Neural progenitor cell (in vitro differentiated cells): ENCODE measurements at regions not wholly inside any gene's neighbourhood (a gene's known extent, or its start where the extent isn't known, plus 50 kb on each side); places are given as distances from the start of the nearest gene placed in this dataset.

Experiments used
- DNase-seq: peaks from one replicate; pipeline ENCODE4 v3.0.0-alpha.2; 2016; ENCODE audit warnings: low spot score
- H2AFZ ChIP-seq: fragments of 200-600 bp; sonication (generic); replicated peaks from 2 replicates; pipeline ENCODE4 v1.6.1; 2016; ENCODE audit warnings: antibody characterized with exemption
- H3F3A ChIP-seq: fragments of 200-600 bp; sonication (generic); 2 replicates; pipeline ENCODE4 v1.6.1; 2016; ENCODE audit warnings: antibody characterized with exemption, low read depth
- H3K27ac ChIP-seq: fragments of 200-600 bp; sonication (generic); 2 replicates; pipeline ENCODE4 v1.5.1; 2016; ENCODE audit warnings: mild to moderate bottlenecking
- H3K27me3 ChIP-seq: fragments of 200-600 bp; sonication (generic); 2 replicates; pipeline ENCODE4 v1.6.1; 2016; ENCODE audit warnings: mild to moderate bottlenecking, moderate library complexity
- H3K36me3 ChIP-seq: fragments of 200-600 bp; sonication (generic); 2 replicates; pipeline ENCODE4 v1.5.1; 2016
- H3K4me1 ChIP-seq: fragments of 200-600 bp; sonication (generic); 2 replicates; pipeline ENCODE4 v1.6.1; 2016; ENCODE audit warnings: mixed run types
- H3K4me2 ChIP-seq: fragments of 200-600 bp; sonication (generic); 2 replicates; pipeline ENCODE4 v1.6.1; 2016
- H3K4me3 ChIP-seq: fragments of 200-600 bp; sonication (generic); 2 replicates; pipeline ENCODE4 v1.5.1; 2016
- H3K79me2 ChIP-seq: fragments of 200-600 bp; sonication (generic); 2 replicates; pipeline ENCODE4 v1.6.1; 2016; ENCODE audit warnings: low read depth
- H3K9ac ChIP-seq: fragments of 200-600 bp; sonication (generic); 2 replicates; pipeline ENCODE4 v1.6.1; 2016
- H3K9me3 ChIP-seq: fragments of 200-600 bp; sonication (generic); 2 replicates; pipeline ENCODE4 v1.5.1; 2016; ENCODE audit warnings: low read depth
- H4K20me1 ChIP-seq: fragments of 200-600 bp; sonication (generic); 2 replicates; pipeline ENCODE4 v1.6.1; 2016; ENCODE audit warnings: low read depth
- H3K27ac Mint-ChIP-seq: 3 replicates; pipeline ENCODE4 v1.8.0; 2021; ENCODE audit warnings: mixed read lengths
- H3K27me3 Mint-ChIP-seq: 2 replicates; pipeline ENCODE4 v1.8.0; 2022; ENCODE audit warnings: low read depth, mild to moderate bottlenecking, inconsistent platforms, moderate library complexity, mixed read lengths; ENCODE audit not compliant: insufficient read depth
- H3K36me3 Mint-ChIP-seq: 3 replicates; pipeline ENCODE4 v1.8.0; 2021; ENCODE audit warnings: mixed read lengths
- H3K4me1 Mint-ChIP-seq: 3 replicates; pipeline ENCODE4 v1.8.0; 2021; ENCODE audit warnings: mixed read lengths
- H3K4me3 Mint-ChIP-seq: 3 replicates; pipeline ENCODE4 v1.8.0; 2021; ENCODE audit warnings: mild to moderate bottlenecking, moderate library complexity, mixed read lengths
- H3K9me3 Mint-ChIP-seq: 3 replicates; pipeline ENCODE4 v1.8.0; 2020; ENCODE audit warnings: mixed read lengths
- CTCF ChIP-seq: fragments of 200-600 bp; sonication (generic); IDR thresholded peaks from 2 replicates; pipeline ENCODE4 v1.5.1; 2017; ENCODE audit warnings: antibody characterized with exemption, mild to moderate bottlenecking
- EZH2 ChIP-seq: fragments of 200-600 bp; sonication (generic); IDR thresholded peaks from 2 replicates; pipeline ENCODE4 v1.6.1; 2017; ENCODE audit warnings: antibody characterized with exemption, mild to moderate bottlenecking, moderate library complexity
- EZH2phosphoT487 ChIP-seq: fragments of 200-600 bp; sonication (generic); IDR thresholded peaks from 2 replicates; pipeline ENCODE4 v1.6.1; 2017; ENCODE audit warnings: antibody characterized with exemption

GRCh38 chr10:108852211-108852610, 1071.1 kb downstream of the XPNPEP1 start:
- Mint-ChIP-seq H3K27me3 (no peaks in the 10 kb centered on the region), H3K9me3 (no peaks in the 10 kb centered on the region), H3K36me3 (no peaks in the 10 kb centered on the region), H3K4me1 (no peaks in the 10 kb centered on the region), H3K27ac (no peak overlapping the region), H3K4me3 (no peak overlapping the region)
- H3K4me1 ChIP-seq = peaks cover 5% of the 10 kb centered on the region
- H3K9ac ChIP-seq = no peak overlapping the region
- TF ChIP-seq EZH2phosphoT487 = no peak
- TF ChIP-seq EZH2 = no peak
- no peak for TF ChIP-seq CTCF
- no peak overlapping the region for H3K27ac ChIP-seq
- no peak overlapping the region for H2AFZ ChIP-seq
- no peak overlapping the region for H3K4me2 ChIP-seq
- H3K9me3 ChIP-seq = no peaks in the 10 kb centered on the region
- no peak overlapping the region for H3K4me3 ChIP-seq
- no peak for DNase-seq
- H3K27me3 ChIP-seq = no peaks in the 10 kb centered on the region
- H3F3A ChIP-seq = no peaks in the 10 kb centered on the region
- H4K20me1 ChIP-seq = no peaks in the 10 kb centered on the region
- H3K79me2 ChIP-seq = no peaks in the 10 kb centered on the region
- no peaks in the 10 kb centered on the region for H3K36me3 ChIP-seq

DNA sequence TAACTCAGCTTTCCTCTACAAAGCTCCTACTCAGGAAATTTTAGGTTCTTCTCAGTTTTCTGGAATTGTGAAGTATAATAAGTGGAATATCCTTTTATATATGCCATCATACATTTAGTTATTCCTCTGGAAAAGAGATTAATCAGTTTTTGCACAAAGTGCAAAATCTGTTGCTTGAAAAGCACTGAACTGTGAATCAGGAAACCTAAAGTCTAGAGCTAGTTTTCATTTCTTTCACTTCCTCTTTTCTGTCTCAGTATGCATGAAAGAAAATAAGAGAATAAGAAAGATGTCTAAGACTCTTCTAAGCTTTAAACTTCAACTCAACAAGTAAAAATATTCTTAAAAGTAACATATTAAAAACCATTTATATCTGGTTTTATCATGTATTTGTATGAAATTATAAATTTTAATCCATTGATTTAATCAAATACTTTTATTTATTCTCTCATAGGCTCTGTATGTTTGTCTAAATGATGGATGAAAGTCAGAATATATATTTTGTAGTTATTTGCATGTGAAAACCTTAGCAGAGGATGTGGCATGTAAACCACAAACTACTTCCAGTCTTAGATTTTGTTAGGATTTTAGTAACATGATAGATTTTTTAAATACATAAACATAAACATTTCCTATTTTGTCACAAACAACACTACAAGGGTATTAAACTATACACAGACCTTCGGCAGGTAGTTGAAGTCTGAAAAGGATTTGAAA, 1073.0 kb downstream of the XPNPEP1 start:
- Histone ChIP-seq H3F3A (no peaks in the 10 kb centered on the region), H4K20me1 (no peaks in the 10 kb centered on the region), H3K36me3 (no peaks in the 10 kb centered on the region), H2AFZ (no peak overlapping the region), H3K79me2 (no peaks in the 10 kb centered on the region), H3K4me3 (no peak overlapping the region), H3K27ac (no peak overlapping the region), H3K4me1 (peaks cover 5% of the 10 kb centered on the region), H3K4me2 (no peak overlapping the region), H3K9ac (no peak overlapping the region), H3K9me3 (no peaks in the 10 kb centered on the region), H3K27me3 (no peaks in the 10 kb centered on the region)
- no peak for TF ChIP-seq EZH2phosphoT487
- no peak for TF ChIP-seq CTCF
- TF ChIP-seq EZH2 = no peak
- H3K27ac Mint-ChIP-seq = no peak overlapping the region
- no peaks in the 10 kb centered on the region for H3K27me3 Mint-ChIP-seq
- H3K4me3 Mint-ChIP-seq = no peak overlapping the region
- no peaks in the 10 kb centered on the region for H3K9me3 Mint-ChIP-seq
- DNase-seq = no peak
- no peaks in the 10 kb centered on the region for H3K36me3 Mint-ChIP-seq
- no peaks in the 10 kb centered on the region for H3K4me1 Mint-ChIP-seq

- no peaks in the 10 kb centered on the region for H3K27me3 Mint-ChIP-seq
- H3K36me3 Mint-ChIP-seq = no peaks in the 10 kb centered on the region
- no peak overlapping the region for H2AFZ ChIP-seq
Observed at GRCh38 chr10:108849688-108850087, 1073.6 kb downstream of the XPNPEP1 start.

More at GRCh38 chr10:108849688-108850087, 1073.6 kb downstream of the XPNPEP1 start:
- peaks cover 3% of the 10 kb centered on the region for H3K9me3 ChIP-seq
- no peaks in the 10 kb centered on the region for H3F3A ChIP-seq
- no peaks in the 10 kb centered on the region for H3K27me3 ChIP-seq
- no peak for TF ChIP-seq CTCF
- no peak for TF ChIP-seq EZH2
- TF ChIP-seq EZH2phosphoT487 = no peak
- H3K4me3 ChIP-seq = no peak overlapping the region
- H3K27ac ChIP-seq = no peak overlapping the region
- no peaks in the 10 kb centered on the region for H3K36me3 ChIP-seq
- Mint-ChIP-seq H3K4me3 (no peak overlapping the region), H3K9me3 (no peaks in the 10 kb centered on the region), H3K27ac (no peak overlapping the region), H3K4me1 (no peaks in the 10 kb centered on the region)
- H3K9ac ChIP-seq = no peak overlapping the region
- no peaks in the 10 kb centered on the region for H3K79me2 ChIP-seq
- peaks cover 5% of the 10 kb centered on the region for H3K4me1 ChIP-seq
- no peak for DNase-seq
- H4K20me1 ChIP-seq = no peaks in the 10 kb centered on the region
- H3K4me2 ChIP-seq = no peak overlapping the region
